Stimulated activated CD8-positive, alpha-beta memory T cell treated with anti-CD3 and anti-CD28 coated beads, Interleukin-12 subunit alpha, Interleukin-12 subunit beta, amount 100 ng/mL, for 1 hour (primary cell): ENCODE measurements at regions not wholly inside any gene's neighbourhood (a gene's known extent, or its start where the extent isn't known, plus 50 kb on each side); places are given as distances from the start of the nearest gene placed in this dataset.
"Not testable (repeated sequence)": the region's sequence is repeated elsewhere in the genome, so short reads cannot be mapped to it uniquely, and the experiment has no call there.

ENCODE experiments used
- DNase-seq: peaks from one replicate; pipeline ENCODE4 v3.0.0-alpha.2; 2020; ENCODE audit warnings: low read depth

GRCh38 chr17:33901085-33901484 is 354.0 kb upstream of the CCL2 start:
- DNase-seq = no peak

GRCh38 chr17:33902901-33903449 is 352.1 kb upstream of the CCL2 start:
- DNase-seq = no peak

- DNase-seq = no peak
Observed at GRCh38 chr17:33904476-33904875, 350.6 kb upstream of the CCL2 start.

GRCh38 chr17:33905338-33905800 is 349.7 kb upstream of the CCL2 start:
- DNase-seq = no peak

- DNase-seq = no peak
Observed at GRCh38 chr17:33908363-33909064, 346.6 kb upstream of the CCL2 start.

GRCh38 chr17:33910200-33910857 is 344.8 kb upstream of the CCL2 start:
- no peak for DNase-seq

- DNase-seq = no peak
Observed at GRCh38 chr17:33914125-33914524, 341.0 kb upstream of the CCL2 start.

- no peak for DNase-seq
Observed at GRCh38 chr17:33922971-33923370, 332.1 kb upstream of the CCL2 start.

- no peak for DNase-seq
Observed at GRCh38 chr17:33924104-33924503, 331.0 kb upstream of the CCL2 start.

GRCh38 chr17:33925649-33926048 is 329.4 kb upstream of the CCL2 start:
- no peak for DNase-seq

GRCh38 chr17:33927732-33928133 is 327.4 kb upstream of the CCL2 start:
- DNase-seq = no peak

- DNase-seq = no peak
Observed at GRCh38 chr17:33929181-33929724, 325.8 kb upstream of the CCL2 start.

- not testable (repeated sequence) for DNase-seq
Observed at GRCh38 chr17:33931148-33931814, 323.8 kb upstream of the CCL2 start.

GRCh38 chr17:33932996-33933395 is 322.1 kb upstream of the CCL2 start:
- DNase-seq = no peak

- no peak for DNase-seq
Observed at GRCh38 chr17:33933576-33933975, 321.5 kb upstream of the CCL2 start.

- DNase-seq = no peak
Observed at GRCh38 chr17:33934696-33935095, 320.4 kb upstream of the CCL2 start.

GRCh38 chr17:33935822-33936221 is 319.3 kb upstream of the CCL2 start:
- no peak for DNase-seq

- no peak for DNase-seq
Observed at GRCh38 chr17:33936764-33937163, 318.3 kb upstream of the CCL2 start.

- DNase-seq = no peak
Observed at GRCh38 chr17:33939959-33940358, 315.1 kb upstream of the CCL2 start.

GRCh38 chr17:33940769-33941370 is 314.2 kb upstream of the CCL2 start:
- DNase-seq = no peak

GRCh38 chr17:33941744-33942143 is 313.3 kb upstream of the CCL2 start:
- no peak for DNase-seq

- no peak for DNase-seq
Observed at GRCh38 chr17:33942414-33942813, 312.7 kb upstream of the CCL2 start.
